ENCODE measurements at regions not wholly inside any gene's neighbourhood (a gene's known extent, or its start where the extent isn't known, plus 50 kb on each side); places are given as distances from the start of the nearest gene placed in this dataset.
"Not testable (repeated sequence)": the region's sequence is repeated elsewhere in the genome, so short reads cannot be mapped to it uniquely, and the experiment has no call there.

GRCh38 chr2:111670776-111671175 lies 213.2 kb downstream of the ANAPC1 start:
- in situ Hi-C loops (cut with MboI; ENCODE audit: low pct_unique_long_range_greater_than_20kb, low sequenced_read_pairs), result no loop called here
- DNase-seq, result no peak

GRCh38 chr2:111671426-111672150 lies 212.4 kb downstream of the ANAPC1 start:
- in situ Hi-C loops (cut with MboI; ENCODE audit: low pct_unique_long_range_greater_than_20kb, low sequenced_read_pairs), result no loop called here
- DNase-seq, result no peak

DNA sequence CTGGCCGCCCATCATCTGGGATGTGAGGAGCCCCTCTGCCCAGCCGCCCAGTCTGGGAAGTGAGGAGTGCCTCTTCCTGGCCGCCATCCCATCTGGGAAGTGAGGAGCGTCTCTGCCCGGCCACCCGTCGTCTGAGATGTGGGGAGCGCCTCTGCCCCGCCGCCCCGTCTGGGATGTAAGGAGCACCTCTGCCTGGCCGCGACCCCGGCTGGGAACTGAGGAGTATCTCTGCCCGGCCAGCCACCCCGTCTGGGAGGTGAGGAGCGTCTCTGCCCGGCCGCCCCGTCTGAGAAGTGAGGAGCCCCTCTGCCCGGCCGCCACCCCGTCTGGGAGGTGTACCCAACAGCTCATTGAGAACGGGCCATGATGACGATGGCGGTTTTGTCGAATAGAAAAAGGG lies 211.4 kb downstream of the ANAPC1 start:
- DNase-seq; in situ Hi-C loops (cut with MboI; ENCODE audit: low pct_unique_long_range_greater_than_20kb, low sequenced_read_pairs): not testable (repeated sequence)

DNA sequence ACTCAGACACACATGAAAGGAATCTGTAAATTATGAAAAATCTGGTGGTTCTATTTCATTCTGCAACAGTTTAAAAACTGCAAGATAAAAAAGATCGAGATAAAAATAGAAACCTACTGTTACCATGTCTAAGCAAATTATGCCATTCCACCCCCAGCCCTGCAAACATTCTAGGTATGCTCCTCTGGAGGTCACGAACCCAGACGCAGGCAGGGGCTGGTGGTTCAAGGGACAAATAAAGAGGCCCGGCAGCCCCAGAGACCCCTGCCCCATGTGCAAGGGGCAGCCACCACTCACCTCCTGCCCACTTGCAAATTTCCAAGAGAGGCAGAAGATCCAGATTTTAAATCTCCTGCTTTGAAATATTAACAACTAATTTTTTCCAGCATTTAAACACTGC lies 210.5 kb downstream of the ANAPC1 start:
- in situ Hi-C loops (cut with MboI; ENCODE audit: low pct_unique_long_range_greater_than_20kb, low sequenced_read_pairs), result no loop called here

DNA sequence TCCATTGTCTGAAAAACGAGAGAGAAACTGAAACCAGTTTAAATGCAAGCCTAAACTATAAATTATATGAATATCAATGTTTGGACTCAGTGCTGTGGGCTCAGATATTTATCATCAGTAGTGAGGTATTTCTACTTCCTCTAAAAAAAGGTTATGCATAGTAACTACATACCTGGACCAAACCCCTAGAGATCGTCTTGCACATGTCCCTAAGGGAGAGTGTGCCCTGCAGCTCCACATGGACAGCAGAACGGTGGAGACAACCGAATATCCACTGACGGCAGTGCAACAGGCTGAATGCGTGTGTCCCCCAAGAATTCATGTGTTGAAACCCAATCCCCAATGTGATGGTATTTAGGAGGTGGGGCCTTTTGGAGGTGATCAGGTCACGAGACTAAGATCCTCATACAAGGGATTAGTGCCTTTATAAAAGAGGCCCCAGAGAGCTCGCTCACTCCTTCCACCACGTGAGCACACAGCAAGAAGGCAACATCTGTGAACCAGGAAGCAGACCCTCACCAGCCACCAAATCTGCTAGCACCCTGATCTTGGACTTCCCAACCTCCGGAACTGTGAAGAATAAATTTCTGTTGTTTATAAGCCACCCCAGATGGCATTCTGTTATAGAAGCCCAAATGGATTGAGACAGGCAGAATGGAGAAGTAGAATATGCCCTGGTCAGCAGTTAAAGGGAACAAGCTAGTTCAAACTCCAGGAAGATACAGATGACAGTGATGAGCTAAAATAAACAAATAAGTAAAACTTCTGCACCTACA lies 208.4 kb downstream of the ANAPC1 start:
- in situ Hi-C loops (cut with MboI; ENCODE audit: low pct_unique_long_range_greater_than_20kb, low sequenced_read_pairs), result no loop called here
- DNase-seq, result peak; percentile 20

More for the DNA sequence above, 210.5 kb downstream of the ANAPC1 start:
- no peak for DNase-seq

DNA sequence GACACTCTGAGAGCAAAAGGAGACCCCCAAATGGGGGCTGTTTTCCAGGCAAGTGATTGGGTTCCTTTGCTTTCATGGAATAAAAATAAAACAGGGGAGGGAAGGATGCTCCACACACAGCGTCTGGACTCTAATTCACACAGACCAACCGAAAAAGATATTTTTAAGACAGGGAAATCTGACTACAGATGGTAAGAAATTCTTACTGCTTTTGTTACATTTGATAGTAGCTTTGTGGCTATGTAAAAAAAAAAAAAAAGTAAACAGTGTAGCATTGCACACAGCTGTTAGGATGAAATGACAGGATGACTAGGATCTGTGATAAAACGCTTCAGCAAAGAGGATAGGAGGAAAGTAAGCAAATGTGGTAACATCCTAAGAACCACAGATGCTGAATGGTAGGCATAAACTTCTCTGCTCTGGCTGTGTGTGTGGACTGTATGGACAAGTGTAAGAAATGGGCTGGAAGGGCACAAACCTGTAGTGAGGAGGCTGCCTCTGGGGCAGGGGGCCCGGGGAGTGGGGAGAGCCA lies 207.6 kb downstream of the ANAPC1 start:
- DNase-seq, result no peak
- in situ Hi-C loops (cut with MboI; ENCODE audit: low pct_unique_long_range_greater_than_20kb, low sequenced_read_pairs), result no loop called here

- DNase-seq, result no peak
- in situ Hi-C loops (cut with MboI; ENCODE audit: low pct_unique_long_range_greater_than_20kb, low sequenced_read_pairs), result no loop called here
Observed at GRCh38 chr2:111678161-111678560, 205.8 kb downstream of the ANAPC1 start.

DNA sequence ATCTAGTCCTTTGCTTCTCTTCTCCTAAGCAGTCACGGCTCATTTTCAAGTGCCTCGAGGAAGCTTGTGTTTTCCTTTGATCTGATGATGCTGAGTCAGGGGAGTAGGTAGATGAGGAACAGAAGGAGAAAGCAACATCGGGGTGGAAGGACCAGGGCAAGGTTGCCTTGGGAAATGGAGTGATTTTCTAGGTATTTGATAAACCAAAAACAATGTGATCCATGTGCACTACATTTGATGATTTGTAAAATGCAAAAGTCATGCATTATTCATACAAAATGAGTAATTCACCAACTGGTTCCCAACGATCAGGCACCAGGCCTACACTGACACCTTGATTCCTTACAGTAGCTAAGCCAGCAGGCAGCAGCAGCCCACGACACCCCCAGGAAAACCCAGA lies 205.3 kb downstream of the ANAPC1 start:
- no peak for DNase-seq
- in situ Hi-C loops (cut with MboI; ENCODE audit: low pct_unique_long_range_greater_than_20kb, low sequenced_read_pairs), result no loop called here

- in situ Hi-C loops (cut with MboI; ENCODE audit: low pct_unique_long_range_greater_than_20kb, low sequenced_read_pairs), result no loop called here
- no peak for DNase-seq
Observed at GRCh38 chr2:111679202-111679601, 204.8 kb downstream of the ANAPC1 start.

DNA sequence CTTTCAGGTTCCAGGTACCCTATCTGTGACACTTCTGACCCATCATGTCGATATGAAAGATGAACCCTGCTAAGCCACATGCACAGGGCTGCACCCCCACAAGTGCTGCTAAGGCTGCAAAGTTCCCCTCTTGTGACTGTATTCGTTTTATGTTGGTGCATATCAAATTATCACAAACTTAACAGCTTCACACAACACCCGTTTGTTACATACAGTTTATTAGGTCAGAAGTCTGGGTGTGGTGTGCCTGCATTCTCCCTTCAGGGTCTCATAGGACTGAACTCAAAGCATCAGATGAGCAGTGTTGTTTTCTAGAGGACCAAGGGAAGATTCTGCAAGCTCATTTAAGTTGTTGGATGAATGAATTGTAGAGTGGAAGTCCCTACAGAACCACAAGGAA lies 199.4 kb downstream of the ANAPC1 start:
- no peak for DNase-seq
- in situ Hi-C loops (cut with MboI; ENCODE audit: low pct_unique_long_range_greater_than_20kb, low sequenced_read_pairs), result no loop called here

DNA sequence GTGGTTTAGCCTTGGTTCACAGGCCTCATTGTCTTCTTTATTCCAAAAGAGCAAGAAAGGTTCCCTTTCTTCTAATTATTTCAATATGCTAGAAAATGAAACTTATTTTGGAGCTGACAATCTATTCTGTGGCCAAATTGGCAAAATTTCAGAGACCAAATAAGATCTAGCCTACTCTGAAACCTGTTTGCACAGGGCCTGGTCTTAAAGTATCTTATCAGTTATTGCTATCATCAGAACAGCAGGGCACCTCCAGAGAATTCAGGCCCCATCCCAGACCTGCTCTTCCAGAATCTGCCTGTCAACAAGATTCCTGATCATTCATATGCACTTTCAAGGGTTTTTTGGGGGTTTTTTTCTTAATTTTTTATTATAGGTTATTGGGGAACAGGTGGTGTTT lies 198.7 kb downstream of the ANAPC1 start:
- in situ Hi-C loops (cut with MboI; ENCODE audit: low pct_unique_long_range_greater_than_20kb, low sequenced_read_pairs), result no loop called here
- DNase-seq, result no peak

- in situ Hi-C loops (cut with MboI; ENCODE audit: low pct_unique_long_range_greater_than_20kb, low sequenced_read_pairs), result no loop called here
- DNase-seq, result no peak
Observed at GRCh38 chr2:111686994-111687393, 197.0 kb downstream of the ANAPC1 start.

DNA sequence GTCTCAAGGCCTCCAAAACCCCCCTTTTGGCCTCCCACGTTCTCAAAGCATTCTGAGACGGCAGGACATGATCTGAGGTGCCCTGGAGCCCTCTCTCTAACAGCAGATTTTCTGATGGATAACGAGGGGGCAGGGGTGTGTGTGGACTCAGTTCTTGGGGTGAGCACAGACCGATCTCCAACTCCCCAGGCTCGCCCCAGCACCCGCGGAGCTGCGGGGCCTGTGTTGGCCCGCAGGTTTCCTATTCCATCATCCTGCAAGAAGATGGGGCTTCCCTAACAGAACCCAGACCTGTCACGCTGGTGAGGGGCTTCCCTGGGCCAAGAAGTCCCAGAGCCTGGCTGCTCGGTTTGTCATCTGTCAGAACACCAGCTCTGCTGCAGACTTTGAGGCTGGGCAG lies 196.1 kb downstream of the ANAPC1 start:
- in situ Hi-C loops (cut with MboI; ENCODE audit: low pct_unique_long_range_greater_than_20kb, low sequenced_read_pairs), result no loop called here

DNA sequence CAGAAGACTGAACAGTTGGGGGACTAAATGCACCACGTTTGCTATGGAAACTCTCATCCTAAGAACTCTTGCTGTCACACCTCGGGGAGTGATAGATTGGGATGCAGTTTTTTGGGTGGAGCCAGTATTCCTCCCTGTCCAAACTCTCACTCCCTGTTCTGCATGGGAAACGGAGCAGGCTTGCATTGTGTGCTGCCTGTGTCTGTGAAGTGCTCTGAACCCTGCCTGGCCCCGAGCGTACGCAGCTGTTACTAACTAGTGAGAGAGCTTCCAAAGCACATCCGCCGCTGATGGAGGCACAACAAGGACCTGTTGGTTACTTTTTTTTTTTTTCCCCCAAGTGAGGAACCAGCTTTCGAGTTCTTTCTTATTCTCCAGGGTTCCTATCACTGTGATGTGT lies 195.5 kb downstream of the ANAPC1 start:
- DNase-seq, result no peak
- in situ Hi-C loops (cut with MboI; ENCODE audit: low pct_unique_long_range_greater_than_20kb, low sequenced_read_pairs), result no loop called here

More for the DNA sequence above, 196.1 kb downstream of the ANAPC1 start:
- DNase-seq, result no peak

- in situ Hi-C loops (cut with MboI; ENCODE audit: low pct_unique_long_range_greater_than_20kb, low sequenced_read_pairs), result no loop called here
- DNase-seq, result no peak
Observed at GRCh38 chr2:111689174-111689573, 194.8 kb downstream of the ANAPC1 start.

DNA sequence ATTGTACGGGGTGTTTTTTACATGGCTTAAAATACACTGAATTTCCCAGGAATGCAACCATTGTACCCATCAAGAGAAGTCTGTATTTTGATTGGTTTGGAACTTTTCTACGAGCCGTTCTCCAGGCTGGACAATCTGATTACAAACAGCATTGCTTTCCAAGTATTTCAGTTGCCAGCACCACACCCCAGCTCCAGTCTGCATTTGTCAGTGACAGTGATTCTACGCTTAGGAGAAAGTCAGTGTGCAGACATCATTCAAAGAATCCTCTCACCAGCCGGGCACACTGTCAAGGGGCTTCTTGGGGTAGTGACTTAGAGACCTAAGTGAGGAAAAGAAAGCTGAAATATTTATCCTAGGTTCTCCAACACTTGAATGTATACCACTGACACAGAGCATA lies 194.1 kb downstream of the ANAPC1 start:
- in situ Hi-C loops (cut with MboI; ENCODE audit: low pct_unique_long_range_greater_than_20kb, low sequenced_read_pairs), result no loop called here
- no peak for DNase-seq

DNA sequence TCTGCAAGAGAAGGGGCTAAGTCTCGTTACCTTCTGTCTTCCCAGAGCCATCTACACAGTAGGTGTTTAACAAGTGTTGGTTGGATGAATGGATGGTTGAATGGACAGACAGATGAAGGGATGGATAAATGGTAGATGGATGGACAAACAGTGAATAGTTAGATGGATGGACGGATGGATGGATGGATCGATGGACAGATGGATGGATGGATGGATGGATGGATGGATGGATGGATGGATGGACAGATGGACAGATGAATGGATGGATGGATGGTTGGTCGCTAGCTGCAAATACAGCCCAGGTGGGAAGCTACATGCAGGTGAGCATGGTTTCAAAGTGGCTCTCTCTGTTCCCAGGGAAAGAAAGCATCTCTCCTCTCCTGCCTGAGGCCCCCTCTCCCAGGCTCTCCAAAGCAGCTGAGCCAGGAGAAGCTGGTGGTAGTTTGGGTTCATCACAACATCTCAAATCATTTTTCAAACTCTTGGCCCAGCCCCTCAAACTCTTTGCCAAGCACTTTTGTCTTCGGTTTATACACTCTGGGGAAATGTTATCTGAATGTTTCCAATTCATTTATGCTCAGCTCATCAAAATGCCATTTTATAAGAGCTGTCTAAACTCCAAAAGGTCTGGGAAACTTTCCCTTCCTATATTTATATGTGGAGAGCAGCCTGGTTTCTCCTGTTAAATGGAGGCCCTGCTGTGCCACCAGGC lies 192.7 kb downstream of the ANAPC1 start:
- in situ Hi-C loops (cut with MboI; ENCODE audit: low pct_unique_long_range_greater_than_20kb, low sequenced_read_pairs), result no loop called here
- no peak for DNase-seq

- in situ Hi-C loops (cut with MboI; ENCODE audit: low pct_unique_long_range_greater_than_20kb, low sequenced_read_pairs), result no loop called here
- no peak for DNase-seq
Observed at GRCh38 chr2:111692311-111692710, 191.7 kb downstream of the ANAPC1 start.

DNA sequence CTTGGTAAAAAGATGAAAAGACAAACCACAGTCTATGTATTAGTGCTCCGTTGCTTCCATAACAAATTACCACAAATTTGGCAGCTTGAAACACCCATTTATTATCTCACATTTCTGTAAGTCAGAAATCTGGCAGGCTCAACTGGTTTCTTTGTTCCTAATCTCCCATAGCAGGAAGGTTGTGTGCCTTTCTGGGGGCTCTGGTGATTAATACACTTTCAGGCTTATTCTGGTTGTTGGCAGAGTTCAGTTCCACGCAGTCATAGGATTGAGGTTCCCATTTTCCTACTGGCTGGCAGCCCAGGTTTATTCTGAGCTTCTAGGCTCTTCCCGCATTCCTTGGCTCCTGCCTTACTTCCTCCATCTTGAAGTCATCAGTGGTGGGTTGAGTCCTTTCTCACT lies 189.3 kb downstream of the ANAPC1 start:
- no peak for DNase-seq
- in situ Hi-C loops (cut with MboI; ENCODE audit: low pct_unique_long_range_greater_than_20kb, low sequenced_read_pairs), result no loop called here

DNA sequence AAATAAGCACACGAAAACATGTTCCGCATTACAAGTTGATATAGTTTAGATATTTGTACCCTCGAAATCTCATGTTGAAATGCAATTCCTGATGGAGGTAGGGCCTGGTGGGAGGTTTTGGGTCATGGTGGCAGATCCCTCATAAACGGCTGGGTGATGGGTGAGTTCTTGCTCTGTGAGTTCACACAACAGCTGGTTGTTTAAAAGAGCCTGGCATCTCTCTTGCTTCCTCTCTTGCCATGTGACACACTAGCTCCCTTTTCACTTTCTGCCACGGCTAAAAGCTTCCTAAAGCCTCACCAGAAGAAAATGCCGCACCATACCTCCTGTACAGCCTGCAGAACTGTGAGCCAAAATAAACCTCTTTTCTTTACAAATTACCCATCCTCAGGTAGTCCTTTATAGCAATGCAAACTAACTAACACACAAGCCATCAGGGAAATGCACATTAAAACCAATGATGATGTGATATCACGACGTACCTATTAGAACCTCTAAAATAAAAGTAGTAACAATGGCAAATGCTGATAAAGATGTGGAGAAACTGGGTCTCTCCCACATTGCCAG lies 188.5 kb downstream of the ANAPC1 start:
- in situ Hi-C loops (cut with MboI; ENCODE audit: low pct_unique_long_range_greater_than_20kb, low sequenced_read_pairs), result no loop called here
- no peak for DNase-seq
